NCI-H2171 treated with DMSO at 0.1 percent for 48 hours (cell line): ENCODE measurements at regions not wholly inside any gene's neighbourhood (a gene's known extent, or its start where the extent isn't known, plus 50 kb on each side); places are given as distances from the start of the nearest gene placed in this dataset.
"Not testable (repeated sequence)": the region's sequence is repeated elsewhere in the genome, so short reads cannot be mapped to it uniquely, and the experiment has no call there.

Source experiments
- DNase-seq: peaks from one replicate; lab custom pipeline; 2025; lab: John Stamatoyannopoulos, UW

- no peak for DNase-seq
Measured at GRCh38 chr1:157325220-157325619, 187.0 kb upstream of the ETV3 start.

- not testable (repeated sequence) for DNase-seq
Measured at GRCh38 chr1:157321972-157322371, 183.8 kb upstream of the ETV3 start.

- no peak for DNase-seq
Measured at GRCh38 chr1:157319567-157319966, 181.4 kb upstream of the ETV3 start.

GRCh38 chr1:157317229-157317628, 179.0 kb upstream of the ETV3 start:
- DNase-seq, result not testable (repeated sequence)

GRCh38 chr1:157315544-157315943, 177.3 kb upstream of the ETV3 start:
- no peak for DNase-seq

GRCh38 chr1:157314408-157314807, 176.2 kb upstream of the ETV3 start:
- no peak for DNase-seq

GRCh38 chr1:157313240-157313807, 175.1 kb upstream of the ETV3 start:
- no peak for DNase-seq

- DNase-seq, result no peak
Measured at GRCh38 chr1:157312082-157312812, 174.1 kb upstream of the ETV3 start.

- DNase-seq, result no peak
Measured at GRCh38 chr1:157311730-157312081, 173.5 kb upstream of the ETV3 start.

- not testable (repeated sequence) for DNase-seq
Measured at GRCh38 chr1:157310805-157311729, 172.9 kb upstream of the ETV3 start.

GRCh38 chr1:157310401-157310800, 172.2 kb upstream of the ETV3 start:
- no peak for DNase-seq

GRCh38 chr1:157307491-157307890, 169.3 kb upstream of the ETV3 start:
- DNase-seq, result no peak

- no peak for DNase-seq
Measured at GRCh38 chr1:157306896-157307295, 168.7 kb upstream of the ETV3 start.

GRCh38 chr1:157304271-157304670, 166.1 kb upstream of the ETV3 start:
- DNase-seq, result no peak

GRCh38 chr1:157302724-157303123, 164.5 kb upstream of the ETV3 start:
- DNase-seq, result no peak

- no peak for DNase-seq
Measured at GRCh38 chr1:157302199-157302497, 164.0 kb upstream of the ETV3 start.

- no peak for DNase-seq
Measured at GRCh38 chr1:157301477-157302198, 163.4 kb upstream of the ETV3 start.

GRCh38 chr1:157294387-157295145, 156.4 kb upstream of the ETV3 start:
- DNase-seq, result not testable (repeated sequence)

GRCh38 chr1:157292809-157293564, 154.8 kb upstream of the ETV3 start:
- DNase-seq, result no peak

GRCh38 chr1:157292302-157292701, 154.1 kb upstream of the ETV3 start:
- DNase-seq, result no peak

- DNase-seq, result no peak
Measured at GRCh38 chr1:157291083-157291482, 152.9 kb upstream of the ETV3 start.
